ENCODE measurements at regions not wholly inside any gene's neighbourhood (a gene's known extent, or its start where the extent isn't known, plus 50 kb on each side); places are given as distances from the start of the nearest gene placed in this dataset.

GRCh38 chr14:36451310-36452065 is 68.5 kb downstream of the NKX2-1 start:
- intact Hi-C loops (cut with DNase I; ENCODE audit: low total_unique reads) (no loop called here), in situ Hi-C loops (cut with MboI; ENCODE audit: low pct_ligation_motif_present in 1 of 4, low pct_unique_long_range_greater_than_20kb in 1 of 4, low sequenced_read_pairs in 3 of 4) (no loop called here)
- Histone ChIP-seq H3K9me3 (no peaks in the 10 kb centered on the region), H3K36me3 (no peaks in the 10 kb centered on the region), H3K4me1 (peaks cover 0 to 8% (median 0%) of the 10 kb centered on the region in 4 donors), H3K27ac (no peak overlapping the region), H3K4me3 (no peak overlapping the region), H3K27me3 (no peaks in the 10 kb centered on the region)
- 73 to 100% methylated on average over 1 to 8 of the region's 8 CpGs for WGBS, 2 donors (ENCODE audit: low coverage in 1 of 2)
- no peak for DNase-seq
- no peak for TF ChIP-seq EP300 (IDR thresholded peaks at IDR 0.05; ENCODE audit: low read depth)
- no peak for TF ChIP-seq CTCF (IDR thresholded peaks at IDR 0.05)
- no peak for TF ChIP-seq POLR2AphosphoS5 (IDR thresholded peaks at IDR 0.05)
- TF ChIP-seq POLR2A (IDR thresholded peaks at IDR 0.05) = no peak

- Histone ChIP-seq H3K27ac (no peak overlapping the region), H3K4me1 (peaks cover 0 to 8% (median 0%) of the 10 kb centered on the region in 4 donors), H3K9me3 (no peaks in the 10 kb centered on the region), H3K4me3 (no peak overlapping the region), H3K27me3 (no peaks in the 10 kb centered on the region), H3K36me3 (no peaks in the 10 kb centered on the region)
- in situ Hi-C loops (cut with MboI; ENCODE audit: low pct_ligation_motif_present in 1 of 4, low pct_unique_long_range_greater_than_20kb in 1 of 4, low sequenced_read_pairs in 3 of 4) = no loop called here
- intact Hi-C loops (cut with DNase I; ENCODE audit: low total_unique reads) = no loop called here
- DNase-seq = no peak
- 78 to 85% methylated on average over 4 of the region's 4 CpGs for WGBS, 2 donors (ENCODE audit: low coverage in 1 of 2)
- no peak for TF ChIP-seq POLR2A (IDR thresholded peaks at IDR 0.05)
- no peak for TF ChIP-seq POLR2AphosphoS5 (IDR thresholded peaks at IDR 0.05)
- no peak for TF ChIP-seq CTCF (IDR thresholded peaks at IDR 0.05)
- TF ChIP-seq EP300 (IDR thresholded peaks at IDR 0.05; ENCODE audit: low read depth) = no peak
Measured at GRCh38 chr14:36450550-36450949, 69.5 kb downstream of the NKX2-1 start.

- Histone ChIP-seq H3K27ac (no peak overlapping the region), H3K27me3 (no peaks in the 10 kb centered on the region), H3K4me1 (peaks cover 0 to 8% (median 0%) of the 10 kb centered on the region in 4 donors), H3K4me3 (no peak overlapping the region), H3K9me3 (no peaks in the 10 kb centered on the region), H3K36me3 (no peaks in the 10 kb centered on the region)
- WGBS, 2 donors (ENCODE audit: low coverage in 1 of 2) = 77 to 78% methylated on average over 4 of the region's 4 CpGs
- no peak for TF ChIP-seq POLR2A (IDR thresholded peaks at IDR 0.05)
- no peak for TF ChIP-seq CTCF (IDR thresholded peaks at IDR 0.05)
- no peak for TF ChIP-seq EP300 (IDR thresholded peaks at IDR 0.05; ENCODE audit: low read depth)
- no peak for TF ChIP-seq POLR2AphosphoS5 (IDR thresholded peaks at IDR 0.05)
- DNase-seq = no peak
- in situ Hi-C loops (cut with MboI; ENCODE audit: low pct_ligation_motif_present in 1 of 4, low pct_unique_long_range_greater_than_20kb in 1 of 4, low sequenced_read_pairs in 3 of 4) = no loop called here
- intact Hi-C loops (cut with DNase I; ENCODE audit: low total_unique reads) = no loop called here
Measured at GRCh38 chr14:36449903-36450302, 70.1 kb downstream of the NKX2-1 start.

GRCh38 chr14:36443374-36443773 is 76.7 kb downstream of the NKX2-1 start:
- WGBS, 2 donors (ENCODE audit: low coverage in 1 of 2) = 61 to 67% methylated on average over 4 of the region's 4 CpGs
- intact Hi-C loops (cut with DNase I; ENCODE audit: low total_unique reads) = no loop called here

More at GRCh38 chr14:36443374-36443773, 76.7 kb downstream of the NKX2-1 start:
- Histone ChIP-seq H3K27ac (no peak overlapping the region), H3K9me3 (no peaks in the 10 kb centered on the region), H3K27me3 (no peaks in the 10 kb centered on the region), H3K36me3 (no peaks in the 10 kb centered on the region), H3K4me3 (no peak overlapping the region), H3K4me1 (no peaks in the 10 kb centered on the region)
- in situ Hi-C loops (cut with MboI; ENCODE audit: low pct_ligation_motif_present in 1 of 4, low pct_unique_long_range_greater_than_20kb in 1 of 4, low sequenced_read_pairs in 3 of 4) = no loop called here
- no peak for DNase-seq
- TF ChIP-seq EP300 (IDR thresholded peaks at IDR 0.05; ENCODE audit: low read depth) (no peak), POLR2A (IDR thresholded peaks at IDR 0.05) (no peak), CTCF (IDR thresholded peaks at IDR 0.05) (no peak), POLR2AphosphoS5 (IDR thresholded peaks at IDR 0.05) (no peak)
